AG09319 (cell line): ENCODE measurements at regions not wholly inside any gene's neighbourhood (a gene's known extent, or its start where the extent isn't known, plus 50 kb on each side); places are given as distances from the start of the nearest gene placed in this dataset.
"Not testable (repeated sequence)": the region's sequence is repeated elsewhere in the genome, so short reads cannot be mapped to it uniquely, and the experiment has no call there.

ENCODE experiments used
- DNase-seq: peaks from one replicate; pipeline ENCODE4 v3.0.0-alpha.2; 2010; ENCODE audit warnings: low read depth; ENCODE audit errors: extremely low read depth
- TF ChIP-seq, protein P1 (sequence below): IDR thresholded peaks from 2 replicates; pipeline ENCODE4 v1.5.1; 2011; ENCODE audit warnings: low read depth, mild to moderate bottlenecking, inconsistent platforms, low read length, moderate library complexity

- DNase-seq: no peak
- TF ChIP-seq, protein P1, sequence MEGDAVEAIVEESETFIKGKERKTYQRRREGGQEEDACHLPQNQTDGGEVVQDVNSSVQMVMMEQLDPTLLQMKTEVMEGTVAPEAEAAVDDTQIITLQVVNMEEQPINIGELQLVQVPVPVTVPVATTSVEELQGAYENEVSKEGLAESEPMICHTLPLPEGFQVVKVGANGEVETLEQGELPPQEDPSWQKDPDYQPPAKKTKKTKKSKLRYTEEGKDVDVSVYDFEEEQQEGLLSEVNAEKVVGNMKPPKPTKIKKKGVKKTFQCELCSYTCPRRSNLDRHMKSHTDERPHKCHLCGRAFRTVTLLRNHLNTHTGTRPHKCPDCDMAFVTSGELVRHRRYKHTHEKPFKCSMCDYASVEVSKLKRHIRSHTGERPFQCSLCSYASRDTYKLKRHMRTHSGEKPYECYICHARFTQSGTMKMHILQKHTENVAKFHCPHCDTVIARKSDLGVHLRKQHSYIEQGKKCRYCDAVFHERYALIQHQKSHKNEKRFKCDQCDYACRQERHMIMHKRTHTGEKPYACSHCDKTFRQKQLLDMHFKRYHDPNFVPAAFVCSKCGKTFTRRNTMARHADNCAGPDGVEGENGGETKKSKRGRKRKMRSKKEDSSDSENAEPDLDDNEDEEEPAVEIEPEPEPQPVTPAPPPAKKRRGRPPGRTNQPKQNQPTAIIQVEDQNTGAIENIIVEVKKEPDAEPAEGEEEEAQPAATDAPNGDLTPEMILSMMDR: no peak
These were observed 174.2 kb downstream of the RTP5 start for GRCh38 chr2:242043538-242044312.

GRCh38 chr2:242044313-242044590, 174.7 kb downstream of the RTP5 start:
- no peak for DNase-seq
- TF ChIP-seq, protein P1: no peak

DNA sequence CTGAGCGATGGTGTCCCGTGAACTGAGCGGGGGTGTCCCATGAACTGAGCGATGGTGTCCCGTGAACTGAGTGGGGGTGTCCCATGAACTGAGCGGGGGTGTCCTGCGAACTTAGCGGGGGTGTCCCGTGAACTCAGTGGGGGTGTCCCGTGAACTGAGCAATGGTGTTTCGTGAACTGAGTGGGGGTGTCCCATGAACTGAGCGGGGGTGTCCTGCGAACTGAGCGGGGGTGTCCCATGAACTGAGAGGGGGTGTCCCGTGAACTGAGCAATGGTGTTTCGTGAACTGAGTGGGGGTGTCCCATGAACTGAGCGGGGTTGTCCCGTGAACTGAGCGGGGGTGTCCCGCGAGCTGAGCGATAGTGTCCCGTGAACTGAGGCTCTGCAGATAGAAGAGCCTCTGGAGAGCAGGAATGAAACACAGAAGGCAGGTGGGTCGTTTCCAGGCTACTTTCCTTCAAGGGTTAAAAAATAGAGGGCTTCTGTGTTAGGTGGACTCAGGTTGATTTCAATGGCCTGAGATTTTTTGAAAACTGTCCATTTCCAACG, 176.1 kb downstream of the RTP5 start:
- DNase-seq: not testable (repeated sequence)

GRCh38 chr2:242046206-242046826, 176.8 kb downstream of the RTP5 start:
- no peak for DNase-seq
- TF ChIP-seq, protein P1: no peak

- TF ChIP-seq, protein P1: no peak
- DNase-seq: no peak
These were observed 178.4 kb downstream of the RTP5 start for GRCh38 chr2:242047963-242048362.

DNA sequence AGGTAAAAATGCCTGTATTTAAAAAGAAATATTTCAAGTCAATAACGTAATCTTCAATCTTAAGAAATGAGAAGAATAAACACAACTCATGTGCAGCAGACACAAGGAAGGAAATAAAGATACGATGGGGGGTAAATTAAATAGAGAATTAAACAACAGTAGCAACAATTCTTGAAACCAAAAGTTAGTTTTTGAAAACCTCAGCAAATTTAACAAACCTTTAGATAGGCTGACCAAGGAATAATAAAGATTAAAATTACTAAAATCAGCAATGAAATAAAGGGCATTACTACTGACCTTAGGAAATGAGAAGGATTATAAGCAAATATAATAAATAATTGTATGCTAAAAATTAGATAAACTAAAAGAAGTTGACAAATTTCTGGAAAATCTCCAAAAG, 178.9 kb downstream of the RTP5 start:
- DNase-seq: no peak
- TF ChIP-seq, protein P1: no peak

- not testable (repeated sequence) for DNase-seq
These were observed 180.0 kb downstream of the RTP5 start for GRCh38 chr2:242049492-242049891.

DNA sequence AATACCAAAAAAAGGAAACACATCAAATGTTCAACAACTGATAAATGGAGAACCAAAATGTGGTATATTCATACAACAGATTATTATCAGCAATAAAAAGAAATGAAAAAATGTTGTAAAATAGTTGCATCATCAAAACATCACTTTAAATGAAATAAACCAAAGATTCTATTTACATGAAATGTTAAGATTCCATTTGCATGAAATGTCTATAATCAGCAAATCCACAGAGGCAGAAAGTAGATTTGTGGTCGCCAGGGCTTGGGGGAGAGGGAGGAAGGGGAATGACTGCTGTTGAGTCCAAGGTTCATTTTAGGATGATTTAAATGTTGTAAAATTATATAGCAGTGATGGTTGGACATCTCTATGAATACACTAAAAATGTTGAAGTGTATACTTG, 181.9 kb downstream of the RTP5 start:
- TF ChIP-seq, protein P1: no peak
- DNase-seq: no peak
